ENCODE measurements at regions not wholly inside any gene's neighbourhood (a gene's known extent, or its start where the extent isn't known, plus 50 kb on each side); places are given as distances from the start of the nearest gene placed in this dataset.
"Not testable (repeated sequence)": the region's sequence is repeated elsewhere in the genome, so short reads cannot be mapped to it uniquely, and the experiment has no call there.

DNA sequence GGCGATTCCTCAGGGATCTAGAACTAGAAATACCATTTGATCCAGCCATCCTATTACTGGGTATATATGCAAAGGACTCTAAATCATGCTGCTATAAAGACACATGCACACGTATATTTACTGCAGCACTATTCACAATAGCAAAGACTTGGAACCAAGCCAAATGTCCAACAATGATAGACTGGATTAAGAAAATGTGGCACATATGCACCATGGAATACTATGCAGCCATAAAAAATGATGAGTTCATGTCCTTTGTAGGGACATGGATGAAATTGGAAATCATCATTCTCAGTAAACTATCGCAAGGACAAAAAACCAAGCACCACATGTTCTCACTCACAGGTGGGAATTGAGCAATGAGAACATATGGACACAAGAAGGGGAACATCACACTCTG, 93.1 kb upstream of the NT5E start:
- DNase-seq = not testable (repeated sequence)

DNA sequence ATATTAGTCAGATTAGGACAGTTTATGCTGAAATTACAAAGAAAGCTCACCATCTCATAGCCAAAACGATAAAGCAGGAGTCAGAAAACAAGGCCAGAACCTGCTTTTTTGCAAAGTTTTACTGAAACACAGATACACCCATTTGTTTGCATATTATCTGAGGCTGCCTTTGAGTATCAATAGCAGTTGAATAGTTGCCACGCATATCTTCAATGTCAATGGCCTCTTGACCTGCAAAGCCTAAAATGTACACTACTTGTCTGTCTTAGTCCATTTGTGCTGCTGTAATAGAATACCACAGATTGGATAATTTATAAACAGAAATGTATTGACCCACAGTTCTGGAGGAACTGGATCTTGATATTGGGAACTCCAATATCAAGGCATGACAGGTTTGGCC, 94.1 kb upstream of the NT5E start:
- DNase-seq = no peak

DNA sequence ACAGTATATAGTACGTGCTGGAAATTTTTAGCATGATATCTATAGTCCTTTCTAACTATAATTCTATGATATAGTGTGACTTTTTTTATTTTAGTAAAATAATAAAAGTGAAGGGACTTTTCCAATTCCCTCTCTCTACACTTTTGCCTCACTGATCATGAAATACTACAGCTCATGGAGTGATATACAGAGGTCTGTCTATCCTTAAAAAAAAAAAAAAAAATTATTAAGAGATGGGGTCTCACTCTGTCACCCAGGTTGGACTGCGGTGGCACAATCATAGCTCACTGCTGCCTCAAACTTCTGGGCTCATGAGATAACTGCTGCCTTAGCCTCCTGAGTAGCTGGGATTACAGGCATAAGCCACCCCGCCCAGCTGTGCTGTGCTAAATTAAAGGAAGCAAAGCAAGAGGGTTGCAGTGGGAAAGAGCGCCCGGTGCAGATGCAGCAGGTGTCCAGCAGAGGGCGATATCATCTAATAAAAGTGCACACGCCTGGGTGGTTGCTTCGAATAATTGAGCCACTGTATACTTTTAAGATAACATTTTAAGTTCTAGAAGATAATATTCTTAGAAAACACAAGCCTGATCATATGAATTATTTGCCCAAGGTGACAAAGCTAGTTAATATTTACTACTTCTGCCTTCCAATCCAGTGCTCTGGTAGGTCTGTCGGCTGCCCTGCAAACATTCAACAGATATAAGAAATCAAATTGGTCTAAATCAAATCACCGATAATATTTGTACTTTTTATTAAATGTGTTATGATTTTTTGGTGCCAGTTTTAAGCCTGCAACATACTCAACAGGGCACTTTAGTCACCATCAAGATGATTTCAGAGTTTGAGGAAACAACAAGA, 94.9 kb upstream of the NT5E start:
- DNase-seq = peak; percentile 80

DNA sequence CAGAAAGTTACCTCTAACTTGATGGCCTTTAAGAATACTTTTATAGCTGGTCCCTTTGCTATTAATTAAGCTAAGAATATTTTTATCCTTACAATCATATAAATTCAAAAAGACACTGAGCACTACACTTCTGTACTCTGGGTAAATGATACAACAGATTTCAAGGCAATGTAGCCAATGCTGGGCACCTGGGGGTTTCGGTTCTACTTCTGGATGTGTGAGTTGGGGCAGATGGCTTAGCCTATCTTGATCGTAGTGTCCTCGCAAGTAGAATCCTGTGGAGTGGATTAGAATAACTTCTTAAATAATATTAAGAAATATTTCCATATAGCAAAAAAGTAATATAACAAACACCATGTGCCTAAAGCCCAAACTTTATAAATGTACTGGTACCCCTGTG, 96.9 kb upstream of the NT5E start:
- no peak for DNase-seq

DNA sequence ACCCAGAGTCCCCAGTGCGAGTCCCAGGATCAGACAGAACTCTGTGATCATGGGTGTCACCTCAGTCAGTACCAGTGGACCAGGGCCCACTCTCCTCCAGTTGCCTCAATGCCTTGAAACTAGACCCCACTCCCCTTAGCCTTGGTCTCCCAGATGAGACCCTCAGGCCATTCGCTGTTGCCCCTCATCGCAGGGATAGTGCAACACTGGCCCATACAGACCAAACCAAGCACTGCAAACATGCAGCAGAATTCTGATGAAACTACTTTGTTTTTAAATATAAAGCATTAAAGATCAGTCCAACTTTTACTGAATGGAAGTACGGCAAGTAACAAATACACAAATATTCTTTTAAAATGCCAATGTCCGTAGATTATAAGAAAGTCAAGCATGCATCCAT, 101.2 kb upstream of the NT5E start:
- DNase-seq = peak; percentile 42

DNA sequence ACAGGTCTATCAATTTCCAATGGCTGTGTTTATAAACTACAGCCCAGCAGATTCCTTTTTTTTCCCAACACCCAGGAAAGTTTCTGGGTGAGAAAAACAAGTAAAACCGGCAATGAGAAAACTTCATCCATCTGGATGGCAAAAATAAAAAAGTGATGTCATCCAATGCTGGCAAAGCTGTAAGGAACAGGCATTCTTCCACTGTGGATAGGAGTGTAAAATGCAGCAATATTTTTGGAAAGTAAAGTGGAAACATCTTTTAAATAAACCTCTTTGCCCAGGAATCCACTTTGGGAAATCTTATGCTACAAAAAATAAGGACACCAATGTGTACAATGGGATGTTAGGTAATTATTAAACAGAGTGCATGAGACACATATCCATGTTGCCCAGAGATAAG, 102.1 kb upstream of the NT5E start:
- no peak for DNase-seq

DNA sequence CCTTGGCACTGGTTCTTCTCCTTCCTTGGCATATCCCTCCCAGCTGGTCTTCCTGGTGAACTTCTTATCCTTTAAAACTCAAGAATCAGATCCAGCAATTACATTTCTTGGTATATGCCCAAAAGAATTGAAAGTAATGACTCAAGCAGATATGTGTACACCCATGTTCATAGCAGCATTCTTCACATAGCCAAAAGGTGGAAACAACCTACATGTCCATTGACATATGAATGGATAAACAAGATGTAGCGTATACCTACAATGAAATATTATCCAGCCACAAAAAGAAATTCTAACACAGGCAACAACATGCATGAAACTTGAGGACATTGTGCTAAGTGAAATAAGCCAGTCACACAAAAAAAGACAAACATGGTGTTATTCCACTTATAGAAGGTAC, 103.7 kb upstream of the NT5E start:
- DNase-seq = no peak

DNA sequence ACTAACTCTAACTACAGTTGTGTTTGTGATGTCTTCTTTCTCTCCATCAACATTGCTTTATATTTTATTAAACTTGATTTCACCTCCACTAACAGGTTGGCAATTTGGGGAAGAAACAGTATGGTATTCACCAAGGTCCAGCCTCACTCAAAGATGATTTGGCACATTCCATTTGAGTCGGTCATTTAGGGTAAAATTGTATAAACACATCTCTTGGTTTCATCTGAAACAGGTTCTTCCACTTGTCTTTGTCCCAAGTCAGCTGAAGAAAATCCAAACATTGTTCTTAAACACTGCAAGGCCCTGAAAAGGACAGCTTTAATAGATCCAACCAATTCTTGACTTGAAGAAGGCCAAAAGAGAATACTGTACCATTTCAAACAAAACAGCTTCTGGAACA, 104.9 kb upstream of the NT5E start:
- no peak for DNase-seq

DNA sequence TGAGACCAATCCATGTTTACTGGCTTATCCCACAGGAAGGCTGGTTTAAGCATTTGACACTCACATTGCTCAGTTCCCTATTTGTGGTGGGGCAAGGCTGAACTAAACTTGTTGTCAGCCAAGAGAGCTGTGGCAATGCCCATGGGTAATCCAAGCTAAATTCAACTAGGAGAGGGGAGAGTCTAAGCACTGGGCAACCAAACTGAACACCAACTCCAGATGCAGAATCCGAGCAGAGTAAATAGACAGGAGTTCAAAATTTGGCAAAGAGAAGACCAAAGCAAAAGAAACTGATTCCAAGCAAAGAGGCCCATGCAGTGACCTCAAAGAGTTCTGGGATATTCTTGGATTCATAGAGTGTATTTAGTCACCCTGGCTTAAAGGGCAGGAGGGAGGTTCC, 106.5 kb upstream of the NT5E start:
- no peak for DNase-seq

DNA sequence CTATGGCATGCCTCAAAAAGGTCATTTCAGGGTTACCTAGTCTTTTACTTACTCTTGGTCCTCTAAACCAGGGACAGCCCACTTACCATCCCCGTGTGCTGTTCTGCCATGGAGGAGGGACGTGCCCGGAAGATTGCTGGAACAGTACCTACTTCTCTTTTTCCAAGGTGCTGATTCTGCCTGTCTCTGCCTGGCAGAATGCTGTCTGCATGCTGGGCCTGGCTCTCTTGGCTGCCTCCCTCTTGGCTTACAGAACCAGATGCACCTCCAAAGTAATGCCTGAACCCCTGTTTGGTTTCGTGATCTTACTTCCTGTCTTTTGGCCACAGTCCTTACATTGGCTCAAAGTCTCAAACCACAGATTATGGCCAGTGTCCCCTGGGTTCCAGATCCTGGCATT, 120.7 kb upstream of the NT5E start:
- no peak for DNase-seq

DNA sequence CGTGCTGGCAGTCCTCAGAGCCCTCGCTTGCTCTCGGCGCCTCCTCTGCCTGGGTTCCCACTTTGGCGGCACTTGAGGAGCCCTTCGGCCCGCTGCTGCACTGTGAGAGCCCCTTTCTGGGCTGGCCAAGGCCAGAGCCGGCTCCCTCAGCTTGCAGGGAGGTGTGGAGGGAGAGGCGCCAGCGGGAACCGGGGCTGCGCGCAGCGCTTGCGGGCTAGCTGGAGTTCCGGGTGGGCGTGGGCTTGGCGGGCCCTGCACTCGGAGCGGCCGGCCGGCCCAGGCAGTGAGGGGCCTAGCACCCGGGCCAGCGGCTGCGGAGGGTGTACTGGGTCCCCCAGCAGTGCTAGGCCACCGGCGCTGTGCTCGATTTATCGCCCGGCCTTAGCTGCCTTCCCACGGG, 124.1 kb upstream of the NT5E start:
- not testable (repeated sequence) for DNase-seq

DNA sequence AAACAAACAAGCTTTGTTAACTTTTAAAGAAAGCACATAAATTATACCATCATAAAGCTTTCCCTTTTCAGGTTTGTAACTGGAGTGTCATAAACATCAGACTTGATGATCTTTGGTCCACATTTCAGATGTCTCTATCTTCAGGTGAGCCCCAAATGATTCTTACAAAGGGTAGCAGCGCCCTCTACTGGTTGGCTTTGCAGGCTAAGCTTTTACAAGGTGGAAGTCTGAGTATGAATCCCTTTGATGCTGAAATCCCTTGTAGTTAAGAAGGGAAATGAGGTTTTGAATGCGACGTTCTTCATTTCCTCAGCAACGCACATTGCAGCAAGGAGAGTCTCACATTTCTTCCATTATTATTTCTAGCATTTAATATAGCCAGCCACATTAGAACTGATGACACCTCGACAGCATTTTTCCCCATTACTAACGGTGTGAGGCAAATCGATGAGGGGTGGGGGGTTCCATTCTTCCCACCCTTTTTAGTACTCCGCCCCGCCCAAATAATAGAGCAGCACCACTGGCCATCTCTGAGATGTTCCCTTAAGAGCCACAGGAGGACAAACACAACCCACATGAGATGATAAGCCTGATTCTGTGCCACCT, 126.3 kb upstream of the NT5E start:
- DNase-seq = peak; percentile 91

DNA sequence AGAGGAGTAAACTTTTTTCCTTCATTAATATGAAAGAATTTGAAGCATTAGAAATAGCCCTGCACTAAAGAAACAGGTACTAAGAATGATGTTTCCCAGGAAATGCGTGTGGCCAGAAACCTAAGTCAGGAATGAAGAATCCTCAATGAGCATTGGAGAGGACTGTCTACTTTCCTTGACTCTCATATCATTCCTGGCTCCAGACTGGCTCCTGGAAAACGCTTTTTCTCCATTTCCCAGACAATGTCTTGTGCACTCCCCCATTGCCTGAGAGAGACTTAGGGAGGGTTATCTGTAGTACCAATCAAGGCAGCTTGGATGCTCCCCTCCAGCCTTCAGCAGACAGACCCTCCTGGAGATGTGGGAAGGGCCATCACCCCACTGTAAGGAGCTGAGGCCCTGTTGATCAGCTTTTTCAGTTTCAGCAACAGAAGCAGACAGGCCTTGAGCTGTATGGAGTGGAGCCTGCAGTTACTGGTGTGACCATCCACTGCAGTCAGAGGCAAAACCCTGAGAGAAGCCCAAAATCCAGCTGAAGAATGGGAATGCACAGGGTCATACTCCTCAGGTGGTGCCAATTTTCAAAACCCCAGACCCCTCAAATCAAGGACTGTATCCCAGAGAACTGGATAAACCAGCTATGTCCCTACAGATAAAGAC, 127.3 kb upstream of the NT5E start:
- DNase-seq = no peak

DNA sequence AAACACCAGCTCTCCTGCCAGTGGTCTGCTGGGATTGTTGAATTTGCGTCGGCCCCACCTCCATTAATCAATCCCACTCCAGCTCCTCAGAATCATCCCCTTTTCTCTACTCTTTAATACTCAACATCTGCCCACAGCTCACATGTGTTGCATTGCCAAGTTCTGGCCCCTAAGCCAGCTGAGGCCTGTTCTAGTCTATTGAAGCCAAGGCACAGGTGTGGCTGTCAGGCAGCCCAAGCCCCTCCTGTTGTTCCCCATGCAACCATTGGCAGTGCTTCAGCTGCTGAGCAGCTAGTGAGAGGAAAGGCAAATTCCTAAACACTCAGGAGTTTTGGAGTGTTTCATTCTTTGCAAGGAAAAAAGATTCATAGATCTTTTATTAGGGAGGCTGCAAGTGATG, 128.0 kb upstream of the NT5E start:
- DNase-seq = no peak

DNA sequence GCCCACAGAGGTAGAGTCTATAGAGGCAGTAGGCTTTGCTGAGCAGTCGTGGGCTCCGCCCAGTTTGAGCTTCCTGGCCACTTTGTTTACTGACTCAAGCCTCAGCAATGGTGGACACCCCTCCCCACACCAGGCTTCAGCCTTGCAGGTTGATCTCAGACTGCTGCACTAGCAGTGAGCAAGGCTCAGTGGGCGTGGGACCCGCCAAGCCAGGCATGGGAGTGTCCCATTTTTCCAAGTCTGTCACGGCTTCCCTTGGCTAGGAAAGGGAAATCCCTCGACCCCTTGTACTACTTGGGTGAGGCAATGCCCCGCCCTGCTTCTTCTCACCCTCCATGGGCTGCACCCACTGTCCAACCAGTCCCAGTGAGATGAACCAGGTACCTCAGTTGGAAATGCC, 135.3 kb upstream of the NT5E start:
- DNase-seq = no peak

DNA sequence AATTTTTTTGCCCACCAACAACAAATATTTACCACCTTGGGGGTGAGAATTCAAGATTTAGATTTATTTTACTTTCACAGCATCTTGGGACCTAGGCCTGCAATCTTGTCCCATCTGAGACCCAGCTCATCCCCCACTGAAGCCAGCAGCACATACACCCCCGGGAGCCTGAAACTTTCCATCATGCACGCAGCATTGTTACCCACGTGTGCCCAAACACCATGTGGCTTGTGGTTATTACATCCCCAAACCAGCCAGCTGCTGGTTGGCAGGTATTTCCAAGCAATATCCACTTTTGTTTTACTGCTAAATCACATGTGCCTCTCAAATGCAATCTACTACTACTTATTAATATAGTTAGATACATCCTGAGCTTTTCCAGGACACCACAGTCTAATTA, 149.3 kb upstream of the NT5E start:
- no peak for DNase-seq

DNA sequence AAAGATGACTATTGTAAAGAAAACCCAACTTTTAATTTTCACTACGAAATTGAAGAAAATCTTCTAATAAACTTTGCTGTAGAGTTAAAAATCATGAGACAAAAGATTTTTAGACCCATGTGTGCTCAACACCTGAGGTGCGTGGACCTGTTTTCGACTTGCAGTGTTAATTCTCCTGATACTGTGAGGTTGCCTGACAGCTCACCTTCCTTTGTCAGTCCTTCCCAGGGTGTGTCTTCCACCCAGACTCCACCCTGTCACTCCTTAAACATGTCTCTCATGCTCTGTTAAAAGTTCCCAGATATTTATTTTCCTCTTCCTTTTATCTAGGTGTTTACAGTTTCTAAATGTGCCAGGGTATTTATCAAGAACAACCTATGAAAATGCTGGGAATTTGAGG, 151.3 kb upstream of the NT5E start:
- no peak for DNase-seq

DNA sequence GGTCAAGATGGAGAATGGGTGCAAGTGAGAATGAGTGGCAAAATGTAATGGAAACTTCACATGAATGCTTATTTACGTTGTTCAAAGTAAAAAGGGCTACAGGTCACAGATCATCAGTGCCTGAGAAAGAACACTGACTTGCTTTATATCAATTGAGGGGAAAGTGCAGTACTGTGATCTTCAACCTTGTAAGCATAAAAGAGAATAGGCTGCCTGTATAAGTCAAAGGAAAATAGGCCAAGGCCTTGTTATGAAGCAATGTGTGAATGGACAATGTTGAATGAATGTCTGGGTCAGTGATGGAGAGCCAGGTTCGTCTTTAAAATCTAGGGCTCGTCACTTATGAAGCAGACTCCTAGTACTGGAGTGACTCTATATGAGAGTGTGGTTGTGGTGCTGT, 158.6 kb upstream of the NT5E start:
- no peak for DNase-seq

DNA sequence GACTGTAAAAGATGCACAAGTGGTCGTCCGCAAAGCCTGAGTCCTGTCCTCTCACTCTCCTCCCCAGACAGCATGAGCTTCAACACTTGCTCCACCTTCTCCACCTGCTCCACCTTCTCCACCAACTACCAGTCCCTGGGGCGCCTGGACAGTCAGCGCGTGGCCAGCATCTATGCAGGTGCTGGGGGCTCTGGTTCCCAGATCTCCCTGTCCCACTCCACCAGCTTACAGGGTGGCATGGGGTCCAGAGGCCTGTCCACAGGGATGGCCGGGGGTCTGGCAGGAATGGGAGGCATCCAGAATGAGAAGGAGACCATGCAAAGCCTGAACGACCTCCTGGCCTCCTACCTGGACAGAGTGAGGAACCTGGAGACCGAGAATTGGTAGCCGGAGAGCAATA, 162.2 kb upstream of the NT5E start:
- no peak for DNase-seq

DNA sequence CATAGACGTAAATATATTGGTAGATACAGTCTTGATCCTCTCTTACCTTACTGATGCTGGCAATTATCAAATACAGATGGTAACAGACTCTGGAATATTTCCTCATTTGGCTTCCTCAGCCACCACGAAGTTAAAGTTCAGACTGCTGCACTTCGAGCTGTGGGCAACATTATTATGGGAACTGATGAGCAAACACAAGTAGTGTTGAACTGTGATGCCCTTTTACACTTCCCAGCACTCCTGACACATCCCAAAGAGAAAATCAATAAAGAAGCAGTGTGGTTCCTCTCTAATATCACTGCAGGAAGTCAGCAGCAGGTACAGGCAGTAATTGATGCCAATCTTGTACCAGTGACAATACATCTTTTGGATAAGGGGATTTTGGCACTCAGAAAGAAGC, 162.7 kb upstream of the NT5E start:
- no peak for DNase-seq

DNA sequence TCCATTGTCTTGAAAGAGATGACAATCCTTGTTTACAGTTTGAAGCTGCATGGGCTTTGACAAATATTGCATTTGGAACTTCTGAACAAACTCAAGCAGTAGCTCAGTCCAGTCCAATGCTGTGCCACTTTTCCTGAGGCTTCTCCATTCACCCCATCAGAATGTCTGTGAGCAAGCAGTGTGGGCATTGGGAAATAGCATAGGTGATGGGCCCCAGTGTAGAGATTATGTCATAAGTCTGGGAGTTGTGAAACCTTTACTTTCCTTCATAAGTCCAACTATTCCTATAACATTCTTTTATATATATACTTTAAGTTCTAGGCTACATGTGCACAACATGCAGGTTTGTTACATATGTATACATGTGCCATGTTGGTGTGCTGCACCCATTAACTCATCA, 163.4 kb upstream of the NT5E start:
- not testable (repeated sequence) for DNase-seq

DNA sequence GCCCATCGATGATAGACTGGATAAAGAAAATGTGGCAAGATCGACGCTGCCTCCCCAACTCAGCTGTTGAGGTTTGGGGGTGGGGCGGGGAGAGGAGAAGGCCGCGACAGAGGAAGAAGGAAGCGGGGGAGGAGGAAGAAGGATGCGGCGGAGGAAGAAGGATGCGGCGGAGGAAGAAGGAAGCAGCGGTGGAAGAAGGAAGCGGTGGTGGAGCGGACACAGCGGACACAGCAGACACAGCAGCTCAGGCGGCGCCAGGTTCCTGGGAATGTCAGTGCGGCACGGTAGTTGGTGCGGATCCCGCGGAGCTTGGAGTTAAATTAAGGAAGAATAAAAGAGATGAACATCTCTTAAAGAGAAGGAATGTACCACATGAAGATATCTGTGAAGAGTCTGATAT, 163.9 kb upstream of the NT5E start:
- no peak for DNase-seq

DNA sequence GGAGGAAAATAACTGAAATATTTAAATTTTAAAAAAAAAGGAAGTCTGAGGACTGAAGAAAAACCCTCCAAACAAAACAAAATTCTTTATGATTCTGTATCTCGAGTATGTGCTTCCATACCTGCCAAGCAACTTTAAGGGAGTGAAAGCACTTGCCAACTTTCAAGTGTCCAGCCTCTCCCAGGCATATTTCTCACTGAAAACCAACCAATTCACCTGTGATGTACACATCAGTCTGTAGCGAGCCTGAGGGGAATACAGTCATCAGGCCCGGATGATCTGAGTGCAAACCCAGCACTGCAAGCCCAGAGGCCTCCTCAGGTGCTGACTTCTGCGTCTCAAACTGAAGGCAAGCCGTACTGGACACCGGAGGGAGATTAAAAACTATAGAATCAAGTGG, 164.8 kb upstream of the NT5E start:
- DNase-seq = no peak

DNA sequence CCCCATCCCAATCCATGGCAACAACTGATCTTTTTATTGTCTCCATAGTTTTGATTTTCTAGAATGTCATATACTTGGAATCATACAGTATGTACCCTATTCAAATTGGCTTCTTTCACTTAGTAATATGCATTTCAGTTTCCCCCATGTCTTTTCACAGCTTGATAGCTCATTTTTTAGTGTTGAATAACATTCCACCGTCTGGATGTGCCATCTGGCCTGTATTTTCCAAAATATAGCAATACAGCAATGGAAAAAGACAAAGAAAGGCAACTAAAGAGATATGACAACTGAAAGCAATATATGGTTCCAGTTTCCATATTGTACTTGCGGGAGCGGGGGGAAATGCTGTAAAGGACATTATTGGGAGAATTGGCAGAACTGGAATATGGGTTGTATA, 166.4 kb upstream of the NT5E start:
- no peak for DNase-seq

All from stimulated activated CD8-positive, alpha-beta memory T cell treated with anti-CD3 and anti-CD28 coated beads, Interleukin-4, amount 100 ng/mL, for 48 hours (primary cell).